Ishikawa (cell line): ENCODE measurements at regions not wholly inside any gene's neighbourhood (a gene's known extent, or its start where the extent isn't known, plus 50 kb on each side); places are given as distances from the start of the nearest gene placed in this dataset.

Experiments
- CEBPB ChIP-seq: IDR thresholded peaks from 2 replicates; pipeline ENCODE4 v1.6.1; 2012
- CREB1 ChIP-seq: IDR thresholded peaks from 2 replicates; pipeline ENCODE4 v1.6.1; 2012; ENCODE audit warnings: low read depth
- EGR1 ChIP-seq: IDR thresholded peaks from 2 replicates; pipeline ENCODE4 v1.6.1; 2012
- EP300 ChIP-seq: IDR thresholded peaks from 2 replicates; pipeline ENCODE4 v1.6.1; 2012; ENCODE audit warnings: borderline replicate concordance
- FOXM1 ChIP-seq: IDR thresholded peaks from 2 replicates; pipeline ENCODE4 v1.6.1; 2012; ENCODE audit warnings: low read depth, borderline replicate concordance
- NFIC ChIP-seq: IDR thresholded peaks from 2 replicates; pipeline ENCODE4 v1.6.1; 2012
- RAD21 ChIP-seq: IDR thresholded peaks from 2 replicates; pipeline ENCODE4 v1.6.1; 2012; ENCODE audit warnings: low read depth
- TAF1 ChIP-seq: IDR thresholded peaks from 2 replicates; pipeline ENCODE4 v1.6.1; 2012; ENCODE audit warnings: low read depth, mild to moderate bottlenecking
- TCF12 ChIP-seq: IDR thresholded peaks from 2 replicates; pipeline ENCODE4 v1.6.1; 2012; ENCODE audit warnings: low read depth
- TEAD4 ChIP-seq: IDR thresholded peaks from 2 replicates; pipeline ENCODE4 v1.6.1; 2012
- YY1 ChIP-seq: IDR thresholded peaks from 2 replicates; pipeline ENCODE4 v1.6.1; 2012; ENCODE audit warnings: low read depth
- ZBTB7A ChIP-seq: IDR thresholded peaks from 2 replicates; pipeline ENCODE4 v1.6.1; 2012; ENCODE audit warnings: low read depth
- TF ChIP-seq, protein P1 (sequence below): IDR thresholded peaks from 2 replicates; pipeline ENCODE4 v1.6.1; 2012
- TF ChIP-seq, protein P2 (sequence below): IDR thresholded peaks from 2 replicates; pipeline ENCODE4 v1.6.1; 2012; ENCODE audit warnings: low read depth, mild to moderate bottlenecking
- TF ChIP-seq, protein P3 (sequence below): IDR thresholded peaks from 2 replicates; pipeline ENCODE4 v1.6.1; 2012

DNA sequence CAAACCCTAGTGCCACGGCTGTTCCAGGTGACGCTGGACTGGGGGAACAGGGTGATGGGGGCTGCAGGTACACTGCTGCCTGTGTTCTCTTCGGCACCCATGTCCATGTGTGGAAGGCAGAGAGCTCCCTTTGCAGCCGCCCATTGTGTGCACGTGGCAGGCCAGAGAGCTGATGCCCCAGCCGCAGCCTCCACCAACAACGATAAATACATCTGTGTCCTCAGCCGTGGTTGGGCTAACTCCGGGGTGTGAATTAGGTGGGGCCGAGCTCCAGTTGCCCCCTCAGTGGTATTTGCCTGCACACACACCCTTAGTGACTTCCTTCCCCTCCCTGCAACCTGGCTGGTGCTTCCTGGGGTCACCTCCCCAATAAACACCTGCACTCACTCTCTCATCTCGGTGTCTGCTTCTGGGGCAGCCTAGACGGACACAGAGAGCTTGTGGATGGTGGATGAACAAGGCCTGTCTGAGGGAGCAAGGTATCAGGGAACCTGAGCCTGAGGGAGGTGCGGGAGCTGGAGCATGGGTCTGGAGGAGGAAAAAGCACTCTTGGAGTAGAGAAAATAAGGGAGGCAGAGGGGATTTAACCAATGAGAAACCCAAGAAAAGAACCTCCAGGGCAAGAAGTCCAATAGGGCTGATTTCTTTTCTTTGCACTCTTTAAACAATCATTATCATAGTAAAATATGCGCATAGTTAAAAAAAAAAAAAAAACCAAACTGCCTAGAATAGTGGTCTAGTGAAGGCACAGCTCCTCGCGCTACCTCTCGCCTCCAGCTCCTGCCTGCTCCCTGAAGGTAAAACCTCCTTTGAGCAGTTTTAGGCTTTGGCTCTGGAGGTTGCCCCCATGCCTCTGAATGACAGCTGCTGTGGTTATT is 112.6 kb downstream of the ZNF664 start:
- TF ChIP-seq EGR1 (no peak), TCF12 (no peak)

DNA sequence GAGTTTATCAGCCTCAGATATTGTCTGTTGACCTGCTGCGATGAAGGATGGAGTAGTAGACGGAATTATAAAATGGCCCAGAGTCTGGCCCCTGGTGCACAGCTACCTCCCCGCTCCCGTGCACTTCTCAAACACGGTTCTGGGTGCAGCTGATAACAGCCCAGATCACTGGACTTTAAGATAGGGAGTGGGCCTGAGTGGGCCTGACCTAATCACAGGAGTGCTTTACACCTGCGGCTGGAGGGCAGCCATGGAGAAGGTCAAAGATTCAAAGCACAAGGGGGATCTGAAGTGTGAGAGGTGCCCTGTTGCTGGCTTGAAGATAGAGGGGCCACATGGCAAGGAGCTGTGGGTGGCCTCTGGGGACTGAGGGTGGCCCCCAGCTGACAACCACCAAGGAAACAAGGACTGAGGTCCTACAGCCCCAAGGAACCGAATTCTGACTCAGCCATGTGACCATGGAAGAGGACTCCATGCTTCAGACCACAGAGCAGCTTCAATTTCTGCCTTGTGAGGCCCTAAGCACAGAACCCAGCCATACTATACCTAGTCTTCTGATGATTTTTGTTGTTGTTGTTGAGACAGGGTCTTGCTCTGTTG is 113.4 kb downstream of the ZNF664 start:
- TF ChIP-seq, protein P1, sequence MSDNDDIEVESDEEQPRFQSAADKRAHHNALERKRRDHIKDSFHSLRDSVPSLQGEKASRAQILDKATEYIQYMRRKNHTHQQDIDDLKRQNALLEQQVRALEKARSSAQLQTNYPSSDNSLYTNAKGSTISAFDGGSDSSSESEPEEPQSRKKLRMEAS, result no peak
- no peak for TF ChIP-seq FOXM1
- no peak for TF ChIP-seq TAF1
- TF ChIP-seq NFIC, result no peak
- no peak for TF ChIP-seq TEAD4
- TF ChIP-seq, protein P2, sequence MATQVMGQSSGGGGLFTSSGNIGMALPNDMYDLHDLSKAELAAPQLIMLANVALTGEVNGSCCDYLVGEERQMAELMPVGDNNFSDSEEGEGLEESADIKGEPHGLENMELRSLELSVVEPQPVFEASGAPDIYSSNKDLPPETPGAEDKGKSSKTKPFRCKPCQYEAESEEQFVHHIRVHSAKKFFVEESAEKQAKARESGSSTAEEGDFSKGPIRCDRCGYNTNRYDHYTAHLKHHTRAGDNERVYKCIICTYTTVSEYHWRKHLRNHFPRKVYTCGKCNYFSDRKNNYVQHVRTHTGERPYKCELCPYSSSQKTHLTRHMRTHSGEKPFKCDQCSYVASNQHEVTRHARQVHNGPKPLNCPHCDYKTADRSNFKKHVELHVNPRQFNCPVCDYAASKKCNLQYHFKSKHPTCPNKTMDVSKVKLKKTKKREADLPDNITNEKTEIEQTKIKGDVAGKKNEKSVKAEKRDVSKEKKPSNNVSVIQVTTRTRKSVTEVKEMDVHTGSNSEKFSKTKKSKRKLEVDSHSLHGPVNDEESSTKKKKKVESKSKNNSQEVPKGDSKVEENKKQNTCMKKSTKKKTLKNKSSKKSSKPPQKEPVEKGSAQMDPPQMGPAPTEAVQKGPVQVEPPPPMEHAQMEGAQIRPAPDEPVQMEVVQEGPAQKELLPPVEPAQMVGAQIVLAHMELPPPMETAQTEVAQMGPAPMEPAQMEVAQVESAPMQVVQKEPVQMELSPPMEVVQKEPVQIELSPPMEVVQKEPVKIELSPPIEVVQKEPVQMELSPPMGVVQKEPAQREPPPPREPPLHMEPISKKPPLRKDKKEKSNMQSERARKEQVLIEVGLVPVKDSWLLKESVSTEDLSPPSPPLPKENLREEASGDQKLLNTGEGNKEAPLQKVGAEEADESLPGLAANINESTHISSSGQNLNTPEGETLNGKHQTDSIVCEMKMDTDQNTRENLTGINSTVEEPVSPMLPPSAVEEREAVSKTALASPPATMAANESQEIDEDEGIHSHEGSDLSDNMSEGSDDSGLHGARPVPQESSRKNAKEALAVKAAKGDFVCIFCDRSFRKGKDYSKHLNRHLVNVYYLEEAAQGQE, result no peak
- TF ChIP-seq EGR1, result no peak
- no peak for TF ChIP-seq EP300
- TF ChIP-seq TCF12, result no peak
- no peak for TF ChIP-seq ZBTB7A
- no peak for TF ChIP-seq CREB1
- TF ChIP-seq, protein P3, sequence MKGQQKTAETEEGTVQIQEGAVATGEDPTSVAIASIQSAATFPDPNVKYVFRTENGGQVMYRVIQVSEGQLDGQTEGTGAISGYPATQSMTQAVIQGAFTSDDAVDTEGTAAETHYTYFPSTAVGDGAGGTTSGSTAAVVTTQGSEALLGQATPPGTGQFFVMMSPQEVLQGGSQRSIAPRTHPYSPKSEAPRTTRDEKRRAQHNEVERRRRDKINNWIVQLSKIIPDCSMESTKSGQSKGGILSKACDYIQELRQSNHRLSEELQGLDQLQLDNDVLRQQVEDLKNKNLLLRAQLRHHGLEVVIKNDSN, result no peak

DNA sequence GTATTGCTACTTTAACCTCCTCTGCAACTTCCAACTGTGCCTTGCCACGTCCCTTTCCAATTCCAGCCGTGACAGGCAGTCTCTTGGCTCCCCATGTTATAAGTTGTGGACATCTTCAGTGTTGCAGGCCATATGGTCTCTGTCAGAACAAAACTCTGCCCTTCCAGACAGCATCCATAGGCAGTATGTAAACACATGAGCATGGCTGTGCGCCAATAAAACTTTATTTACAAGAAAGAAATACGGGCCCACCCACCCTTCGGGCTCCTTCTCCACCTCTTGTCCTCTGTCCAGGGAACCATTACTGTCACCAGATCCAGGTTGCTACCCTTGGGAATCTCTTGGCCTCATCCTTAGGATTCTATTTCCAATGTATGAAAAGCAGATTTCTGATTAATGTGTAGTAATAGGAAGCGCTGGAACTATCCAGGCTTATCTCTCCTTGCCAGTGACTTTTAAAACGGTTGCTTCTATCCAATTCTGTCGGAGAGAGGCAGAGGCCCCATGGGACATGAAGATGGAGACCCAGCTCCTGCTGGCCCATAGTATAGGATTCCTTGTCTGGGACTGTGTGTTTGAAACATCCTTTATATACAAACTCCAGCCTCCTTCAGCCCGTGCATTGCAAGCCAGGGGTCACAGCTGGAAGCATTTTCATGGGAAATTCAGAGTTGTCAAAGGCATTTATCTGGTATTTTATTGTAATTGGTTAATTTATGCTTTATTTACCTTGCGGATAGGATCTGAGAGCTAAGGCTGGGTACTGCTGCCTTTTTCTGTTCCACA is 114.4 kb downstream of the ZNF664 start:
- TF ChIP-seq YY1 (no peak), FOXM1 (no peak), CEBPB (no peak), CREB1 (no peak), EGR1 (no peak), RAD21 (no peak), NFIC (no peak), TCF12 (no peak), TAF1 (no peak), TEAD4 (no peak), EP300 (no peak), ZBTB7A (no peak)
- TF ChIP-seq, protein P3, result no peak
- TF ChIP-seq, protein P2, result no peak
- TF ChIP-seq, protein P1, result no peak

DNA sequence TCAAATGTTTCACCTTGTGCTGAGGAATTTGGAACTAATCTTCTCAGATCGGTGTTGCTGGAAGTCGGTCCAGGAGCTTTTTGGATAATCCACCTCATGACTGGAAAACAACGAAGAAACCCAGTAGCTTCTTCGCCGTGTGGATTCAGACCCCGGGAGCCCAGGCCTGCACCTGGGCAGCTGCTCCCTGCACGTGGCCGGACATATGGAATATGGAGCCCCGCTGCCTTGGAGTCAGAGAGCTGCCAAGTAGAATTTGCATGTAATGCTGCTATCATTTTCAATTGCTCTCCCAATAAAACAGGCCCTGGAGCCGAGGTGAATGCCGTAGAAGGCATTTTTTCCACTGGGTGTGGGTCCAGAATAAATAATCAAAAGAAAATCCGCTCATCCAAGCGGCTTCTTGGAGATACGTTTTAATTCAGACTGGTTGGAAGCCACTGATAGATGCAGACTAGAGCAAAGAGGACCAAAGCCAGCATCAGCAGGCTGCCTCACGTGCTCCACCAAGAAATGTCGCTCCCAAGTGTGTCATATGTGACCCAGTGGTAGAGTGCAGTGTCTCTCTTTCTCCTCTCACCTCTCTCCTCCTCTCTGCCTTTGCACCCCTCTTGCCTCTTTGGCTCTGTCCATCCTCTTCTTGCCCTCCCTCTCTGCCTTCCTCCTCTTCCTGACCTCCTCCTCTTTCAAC is 115.3 kb downstream of the ZNF664 start:
- TF ChIP-seq, protein P3, result no peak
- TF ChIP-seq, protein P1, result no peak
- no peak for TF ChIP-seq TEAD4
- no peak for TF ChIP-seq ZBTB7A
- TF ChIP-seq, protein P2, result no peak
- TF ChIP-seq CEBPB, result no peak
- TF ChIP-seq EGR1, result no peak
- TF ChIP-seq FOXM1, result no peak
- TF ChIP-seq YY1, result no peak
- TF ChIP-seq RAD21, result no peak
- TF ChIP-seq CREB1, result no peak
- no peak for TF ChIP-seq EP300
- TF ChIP-seq NFIC, result no peak
- TF ChIP-seq TCF12, result no peak
- no peak for TF ChIP-seq TAF1
